HG03159 (cell line): ENCODE measurements at regions not wholly inside any gene's neighbourhood (a gene's known extent, or its start where the extent isn't known, plus 50 kb on each side); places are given as distances from the start of the nearest gene placed in this dataset.
"Not testable (repeated sequence)": the region's sequence is repeated elsewhere in the genome, so short reads cannot be mapped to it uniquely, and the experiment has no call there.

ENCODE experiments used
- ATAC-seq: cut with Tn5 transposase; IDR thresholded peaks from one replicate; pipeline ENCODE4 v1.9.1; 2021; ENCODE audit warnings: mild to moderate bottlenecking, moderate library complexity; ENCODE audit not compliant: unreplicated experiment

GRCh38 chr9:109663978-109664377 is 116.0 kb upstream of the PALM2AKAP2 start:
- not testable (repeated sequence) for ATAC-seq

- not testable (repeated sequence) for ATAC-seq
Measured at GRCh38 chr9:109665736-109666135, 114.3 kb upstream of the PALM2AKAP2 start.

GRCh38 chr9:109681301-109681700 is 98.7 kb upstream of the PALM2AKAP2 start:
- ATAC-seq, result no peak

GRCh38 chr9:109682227-109682626 is 97.8 kb upstream of the PALM2AKAP2 start:
- no peak for ATAC-seq

- no peak for ATAC-seq
Measured at GRCh38 chr9:109683521-109683920, 96.5 kb upstream of the PALM2AKAP2 start.

GRCh38 chr9:109689701-109690100 is 90.3 kb upstream of the PALM2AKAP2 start:
- no peak for ATAC-seq

- ATAC-seq, result no peak
Measured at GRCh38 chr9:109699019-109699418, 81.0 kb upstream of the PALM2AKAP2 start.

- no peak for ATAC-seq
Measured at GRCh38 chr9:109704546-109704945, 75.5 kb upstream of the PALM2AKAP2 start.

GRCh38 chr9:109705515-109705914 is 74.5 kb upstream of the PALM2AKAP2 start:
- ATAC-seq, result no peak

GRCh38 chr9:109707355-109707754 is 72.6 kb upstream of the PALM2AKAP2 start:
- no peak for ATAC-seq

GRCh38 chr9:109708451-109708945 is 71.5 kb upstream of the PALM2AKAP2 start:
- ATAC-seq, result no peak

GRCh38 chr9:109709866-109710265 is 70.1 kb upstream of the PALM2AKAP2 start:
- ATAC-seq, result no peak

- ATAC-seq, result no peak
Measured at GRCh38 chr9:109710830-109711229, 69.2 kb upstream of the PALM2AKAP2 start.

GRCh38 chr9:109715344-109715743 is 64.7 kb upstream of the PALM2AKAP2 start:
- ATAC-seq, result no peak

GRCh38 chr9:109716631-109717030 is 63.4 kb upstream of the PALM2AKAP2 start:
- ATAC-seq, result no peak

- no peak for ATAC-seq
Measured at GRCh38 chr9:109717342-109717741, 62.7 kb upstream of the PALM2AKAP2 start.

GRCh38 chr9:109718861-109719260 is 61.1 kb upstream of the PALM2AKAP2 start:
- ATAC-seq, result no peak

- ATAC-seq, result no peak
Measured at GRCh38 chr9:109721001-109721400, 59.0 kb upstream of the PALM2AKAP2 start.

- ATAC-seq, result no peak
Measured at GRCh38 chr9:109722007-109722406, 58.0 kb upstream of the PALM2AKAP2 start.

- ATAC-seq, result no peak
Measured at GRCh38 chr9:109723781-109724180, 56.2 kb upstream of the PALM2AKAP2 start.

GRCh38 chr9:109725460-109725859 is 54.5 kb upstream of the PALM2AKAP2 start:
- no peak for ATAC-seq

GRCh38 chr9:109726119-109726518 is 53.9 kb upstream of the PALM2AKAP2 start:
- ATAC-seq, result no peak

GRCh38 chr9:109728686-109729300 is 51.2 kb upstream of the PALM2AKAP2 start:
- ATAC-seq, result no peak
